HG03442 (cell line): ENCODE measurements at regions not wholly inside any gene's neighbourhood (a gene's known extent, or its start where the extent isn't known, plus 50 kb on each side); places are given as distances from the start of the nearest gene placed in this dataset.
"Not testable (repeated sequence)": the region's sequence is repeated elsewhere in the genome, so short reads cannot be mapped to it uniquely, and the experiment has no call there.

ENCODE experiments used
- ATAC-seq: cut with Tn5 transposase; IDR thresholded peaks from one replicate; pipeline ENCODE4 v1.9.1; 2021; ENCODE audit warnings: mild to moderate bottlenecking, moderate library complexity; ENCODE audit not compliant: unreplicated experiment

GRCh38 chr10:109418795-109419194, 504.5 kb downstream of the XPNPEP1 start:
- ATAC-seq = no peak

DNA sequence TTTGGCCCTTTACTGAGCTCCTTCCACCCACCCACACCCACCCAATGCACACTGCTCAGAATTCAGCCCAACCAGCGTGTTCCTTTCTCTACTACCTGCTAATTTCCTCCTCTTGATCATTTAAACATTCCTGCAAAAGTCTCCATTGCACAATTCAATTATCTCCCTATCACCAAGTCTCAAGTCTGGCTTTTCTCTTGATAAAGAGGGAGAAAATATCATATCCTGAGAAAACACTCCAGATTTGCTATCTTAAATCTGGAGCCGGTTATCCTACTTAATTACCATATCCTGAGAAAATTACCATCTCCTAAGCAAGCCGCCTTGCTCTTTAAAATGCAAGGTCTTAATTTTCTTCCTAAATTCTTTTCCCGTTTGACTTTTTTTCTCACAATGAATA, 505.5 kb downstream of the XPNPEP1 start:
- no peak for ATAC-seq

- no peak for ATAC-seq
Observed at GRCh38 chr10:109412353-109412752, 511.0 kb downstream of the XPNPEP1 start.

GRCh38 chr10:109411917-109412316, 511.4 kb downstream of the XPNPEP1 start:
- no peak for ATAC-seq

GRCh38 chr10:109405338-109405737, 518.0 kb downstream of the XPNPEP1 start:
- no peak for ATAC-seq

GRCh38 chr10:109403551-109403950, 519.8 kb downstream of the XPNPEP1 start:
- no peak for ATAC-seq

DNA sequence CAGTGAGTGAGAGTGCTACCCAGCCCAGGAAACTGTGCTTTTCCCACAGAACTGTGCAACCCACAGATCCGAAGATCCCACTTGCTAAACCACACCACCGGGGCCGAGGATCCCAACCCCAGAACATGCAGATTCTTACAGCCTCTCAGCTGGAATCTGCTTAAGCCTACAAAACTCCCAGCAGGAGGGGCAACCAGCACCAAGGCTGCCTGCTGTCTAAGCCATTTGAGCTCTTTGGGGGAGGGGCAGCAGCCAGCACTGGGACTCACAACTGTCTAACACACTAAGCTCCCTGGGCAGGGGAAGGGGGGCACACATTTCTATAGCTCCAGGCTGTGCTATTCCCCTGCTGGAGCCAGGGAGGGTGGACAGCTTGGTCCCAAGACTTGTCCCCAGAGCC, 529.9 kb downstream of the XPNPEP1 start:
- ATAC-seq = no peak

GRCh38 chr10:109386921-109387320, 536.4 kb downstream of the XPNPEP1 start:
- ATAC-seq = no peak

DNA sequence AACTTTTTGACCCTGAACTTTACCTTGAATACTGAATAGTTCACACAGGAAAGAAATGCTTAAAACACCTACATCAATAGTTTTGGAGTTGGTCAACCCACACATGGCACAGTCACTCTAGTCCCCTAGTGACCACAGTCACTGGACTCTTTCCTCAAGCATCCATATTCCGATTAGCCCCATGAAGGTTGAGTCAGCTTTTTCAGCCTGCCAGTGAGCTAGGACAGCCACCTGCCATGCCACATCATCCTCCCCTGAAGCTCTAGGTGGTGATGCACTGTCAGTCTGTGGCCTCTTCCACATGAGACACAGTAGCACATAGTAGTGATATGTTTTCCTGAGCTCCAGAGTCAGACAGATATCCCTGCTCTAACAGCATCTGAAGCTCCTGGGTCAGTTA, 537.2 kb downstream of the XPNPEP1 start:
- ATAC-seq = no peak

DNA sequence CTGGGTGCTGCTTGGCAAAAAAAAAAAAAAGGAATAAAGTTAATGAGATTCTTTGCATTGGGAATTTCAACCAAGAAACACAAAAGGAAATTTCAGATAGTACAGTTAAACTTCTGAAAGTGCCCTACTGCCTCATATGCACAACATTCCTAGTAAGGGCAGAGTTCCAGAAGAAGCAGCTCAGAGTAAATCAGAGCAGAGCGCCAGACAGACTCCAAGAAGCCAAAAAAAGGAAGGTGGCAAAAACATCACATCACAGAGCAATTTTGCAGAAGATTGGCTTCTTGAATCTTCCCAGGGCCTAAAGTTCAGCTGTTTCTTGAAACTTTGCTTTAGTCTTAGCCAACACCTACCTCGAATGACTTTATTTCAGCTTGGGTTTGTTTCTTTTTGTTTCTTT, 544.1 kb downstream of the XPNPEP1 start:
- no peak for ATAC-seq

GRCh38 chr10:109374215-109374614, 549.1 kb downstream of the XPNPEP1 start:
- no peak for ATAC-seq

DNA sequence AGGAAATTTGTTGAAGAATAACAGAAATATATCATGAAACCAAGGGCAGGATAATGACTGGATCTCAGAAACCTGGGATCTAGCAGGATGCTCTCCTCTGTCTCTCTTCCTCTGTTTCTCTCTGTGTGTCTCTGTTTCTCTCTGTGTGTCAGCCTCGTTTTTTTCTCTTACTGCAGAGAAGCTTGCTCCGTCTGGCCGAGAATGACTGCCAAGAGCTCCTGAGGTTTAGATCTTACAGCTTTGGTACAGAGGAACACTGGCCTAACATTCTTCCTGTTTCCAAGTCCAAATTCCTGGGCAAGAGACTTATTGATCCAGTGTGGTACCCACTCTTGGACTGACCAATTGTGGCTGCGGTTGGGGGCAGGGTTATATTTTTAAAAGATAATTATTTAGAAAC, 564.0 kb downstream of the XPNPEP1 start:
- no peak for ATAC-seq

DNA sequence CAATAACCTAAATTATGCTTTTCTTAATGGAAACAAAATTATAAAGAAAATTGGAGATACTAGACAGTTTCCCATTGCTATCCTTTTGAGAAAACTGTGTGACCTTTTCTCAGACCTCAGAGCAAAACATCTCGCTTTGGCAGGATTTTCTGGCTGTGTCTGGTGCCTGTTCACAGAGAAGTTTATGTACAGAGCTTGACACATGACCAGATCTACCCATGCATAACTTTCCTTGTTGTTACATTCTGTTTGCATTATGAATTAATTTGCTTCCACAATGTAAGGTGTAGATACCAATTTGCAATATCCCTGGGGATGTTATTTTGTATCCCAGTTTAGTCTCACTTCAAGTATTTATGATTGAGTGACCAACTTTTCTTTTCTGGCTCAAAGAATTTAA, 565.0 kb downstream of the XPNPEP1 start:
- no peak for ATAC-seq

DNA sequence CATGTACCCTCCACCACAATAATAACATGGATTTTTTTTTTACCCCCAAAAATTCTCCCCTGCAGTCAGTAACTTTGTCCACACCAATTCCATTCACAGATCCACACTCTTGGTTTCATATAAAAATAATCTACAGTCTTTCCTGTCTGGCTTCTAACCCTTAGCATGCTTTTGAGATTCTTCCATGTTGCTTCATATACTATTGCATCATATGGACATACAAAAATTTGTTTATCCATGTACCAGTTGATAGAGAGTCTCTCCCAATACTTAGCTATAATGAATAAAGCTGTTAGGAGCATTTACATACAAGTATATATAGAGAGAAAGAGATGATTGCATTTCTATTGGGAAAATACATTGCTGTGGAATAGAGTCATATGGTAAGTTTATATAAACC, 575.0 kb downstream of the XPNPEP1 start:
- ATAC-seq = no peak

DNA sequence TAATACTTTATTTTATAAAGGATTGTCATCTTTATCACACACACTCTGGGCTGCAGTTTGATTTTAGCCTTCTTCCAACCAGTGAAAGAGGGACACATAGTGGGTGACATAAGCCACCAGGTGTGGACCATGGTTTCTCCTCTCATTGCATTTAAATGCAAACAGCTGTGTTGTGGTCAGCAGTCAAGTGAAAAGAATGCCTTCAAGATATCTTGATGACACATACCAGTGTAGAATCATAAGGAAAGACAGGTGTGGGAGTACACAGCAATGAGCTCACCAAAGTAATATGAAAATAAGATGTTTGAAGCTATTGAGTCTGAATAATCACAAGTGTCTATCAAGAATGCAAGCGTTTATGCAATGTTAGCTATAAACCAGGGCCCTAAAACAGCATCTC, 580.0 kb downstream of the XPNPEP1 start:
- ATAC-seq = no peak

- ATAC-seq = no peak
Observed at GRCh38 chr10:109341986-109342385, 581.3 kb downstream of the XPNPEP1 start.

GRCh38 chr10:109328001-109328400, 595.3 kb downstream of the XPNPEP1 start:
- ATAC-seq = no peak

DNA sequence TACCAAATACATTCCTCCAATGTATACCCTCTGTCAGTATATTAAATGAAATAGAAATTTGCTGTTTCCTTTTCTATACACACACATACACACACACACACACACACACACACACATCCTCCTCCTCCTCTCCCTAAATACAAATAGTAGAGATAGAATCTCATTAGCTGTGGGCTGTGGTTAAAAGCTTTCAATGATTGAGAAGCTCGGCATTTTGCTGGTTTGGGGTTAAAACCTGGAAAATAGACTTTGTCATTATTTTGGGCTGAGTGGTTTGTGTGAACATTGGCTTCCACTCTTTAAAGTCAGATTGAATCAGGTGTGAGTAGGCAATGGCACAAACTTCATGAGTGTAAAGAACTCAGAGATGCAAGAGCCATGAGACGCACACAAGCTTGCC, 596.0 kb downstream of the XPNPEP1 start:
- ATAC-seq = no peak

DNA sequence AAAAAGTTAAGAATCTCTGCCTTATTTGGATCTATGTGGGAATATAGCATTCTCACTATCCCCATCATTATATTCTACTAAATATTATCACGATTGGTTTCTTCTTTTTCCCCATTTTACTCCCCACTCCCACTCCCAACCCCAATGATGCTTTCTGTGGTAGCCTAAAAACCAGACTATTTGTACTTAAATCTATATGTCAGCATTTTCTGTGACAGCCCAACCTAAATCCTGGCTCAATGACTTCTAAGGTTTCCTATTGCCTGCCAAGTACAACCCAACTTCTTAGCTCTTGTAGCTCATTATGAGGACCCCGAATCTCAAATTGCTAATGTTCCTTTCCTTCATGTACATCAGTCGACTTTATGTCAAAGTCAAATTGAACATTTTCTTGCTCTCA, 598.6 kb downstream of the XPNPEP1 start:
- no peak for ATAC-seq

GRCh38 chr10:109317746-109318366, 605.5 kb downstream of the XPNPEP1 start:
- ATAC-seq = no peak

DNA sequence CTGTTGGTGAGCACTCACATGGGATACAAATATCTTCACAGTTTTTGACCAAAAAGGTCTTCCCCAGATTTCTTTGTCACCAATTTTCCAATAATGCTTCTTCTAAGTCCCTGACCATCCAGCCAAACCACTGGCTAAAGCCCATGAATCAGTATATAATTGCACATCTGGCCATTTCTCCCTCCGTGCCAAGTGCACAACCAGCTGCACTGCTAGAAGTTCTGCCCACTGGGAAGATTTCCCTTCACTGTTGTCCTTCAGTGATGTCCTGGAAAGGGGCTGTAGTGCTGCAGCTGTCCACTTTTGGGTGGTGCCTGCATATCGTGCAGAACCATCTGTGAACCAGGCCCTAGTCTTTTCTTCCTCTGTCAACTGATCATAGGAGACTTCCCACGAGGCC, 609.3 kb downstream of the XPNPEP1 start:
- not testable (repeated sequence) for ATAC-seq

DNA sequence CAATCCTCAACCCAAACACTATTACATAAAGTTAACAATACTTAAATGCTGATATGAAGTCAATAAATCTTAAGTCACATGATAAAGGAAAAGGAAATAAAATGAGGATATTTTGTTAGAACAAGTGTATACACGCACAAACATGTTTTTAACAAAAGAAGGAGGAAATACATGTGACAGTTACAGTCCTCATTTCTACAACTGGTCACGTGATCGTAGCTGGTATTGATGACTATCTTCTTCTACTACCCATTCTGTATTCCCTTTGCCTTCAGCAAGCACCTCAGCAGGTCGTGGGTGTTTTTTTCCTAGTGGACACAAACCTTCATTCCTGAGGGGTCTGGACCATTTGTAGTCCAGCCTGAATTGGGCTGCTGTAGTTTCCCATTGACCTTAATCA, 610.8 kb downstream of the XPNPEP1 start:
- ATAC-seq = not testable (repeated sequence)

GRCh38 chr10:109308971-109309370, 614.3 kb downstream of the XPNPEP1 start:
- ATAC-seq = no peak
